ENCODE measurements at regions not wholly inside any gene's neighbourhood (a gene's known extent, or its start where the extent isn't known, plus 50 kb on each side); places are given as distances from the start of the nearest gene placed in this dataset.
"Not testable (repeated sequence)": the region's sequence is repeated elsewhere in the genome, so short reads cannot be mapped to it uniquely, and the experiment has no call there.

- Histone ChIP-seq H3K4me1 (ENCODE audit: insufficient read depth, low read length) (no peaks in the 10 kb centered on the region), H3K27me3 (ENCODE audit: insufficient read depth, low read length) (peaks cover 4% of the 10 kb centered on the region), H3K9me3 (ENCODE audit: low read depth, low read length) (no peaks in the 10 kb centered on the region), H3K4me3 (ENCODE audit: low read length) (no peak overlapping the region)
These were observed 123.9 kb upstream of the CCDC150 start for GRCh38 chr2:196515608-196516007.

DNA sequence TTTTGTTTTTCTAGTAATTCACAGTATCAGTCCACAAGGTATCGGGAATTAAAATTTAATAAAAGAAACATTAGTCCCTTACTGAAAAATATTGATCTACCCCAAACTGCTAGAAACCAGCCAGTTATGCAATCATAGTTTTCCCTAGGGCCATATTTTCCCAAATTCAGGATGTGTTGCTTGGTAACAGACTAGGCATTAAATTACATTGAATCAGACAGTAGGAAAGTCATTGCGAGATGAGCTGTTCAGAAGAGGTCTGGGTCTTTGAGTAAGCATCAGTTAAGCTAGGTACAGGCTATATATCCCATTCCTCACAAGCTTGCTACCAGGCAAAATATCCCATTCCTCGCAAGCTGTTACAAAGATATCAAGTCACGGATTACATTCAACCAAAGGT is 123.0 kb upstream of the CCDC150 start:
- H3K27me3 ChIP-seq (ENCODE audit: insufficient read depth, low read length), result peaks cover 4% of the 10 kb centered on the region
- H3K4me3 ChIP-seq (ENCODE audit: low read length), result no peak overlapping the region
- H3K9me3 ChIP-seq (ENCODE audit: low read depth, low read length), result no peaks in the 10 kb centered on the region
- H3K4me1 ChIP-seq (ENCODE audit: insufficient read depth, low read length), result no peaks in the 10 kb centered on the region

GRCh38 chr2:196520605-196521004 is 118.9 kb upstream of the CCDC150 start:
- Histone ChIP-seq H3K27me3 (ENCODE audit: insufficient read depth, low read length) (peaks cover 4% of the 10 kb centered on the region), H3K4me1 (ENCODE audit: insufficient read depth, low read length) (no peaks in the 10 kb centered on the region), H3K9me3 (ENCODE audit: low read depth, low read length) (no peaks in the 10 kb centered on the region), H3K4me3 (ENCODE audit: low read length) (no peak overlapping the region)

- not testable (repeated sequence) for H3K27me3 ChIP-seq (ENCODE audit: insufficient read depth, low read length); H3K4me1 ChIP-seq (ENCODE audit: insufficient read depth, low read length); H3K4me3 ChIP-seq (ENCODE audit: low read length); H3K9me3 ChIP-seq (ENCODE audit: low read depth, low read length)
These were observed 112.4 kb upstream of the CCDC150 start for GRCh38 chr2:196526981-196527725.

GRCh38 chr2:196528486-196529223 is 110.9 kb upstream of the CCDC150 start:
- no peak overlapping the region for H3K4me3 ChIP-seq (ENCODE audit: low read length)
- H3K9me3 ChIP-seq (ENCODE audit: low read depth, low read length), result no peaks in the 10 kb centered on the region
- no peaks in the 10 kb centered on the region for H3K4me1 ChIP-seq (ENCODE audit: insufficient read depth, low read length)
- no peaks in the 10 kb centered on the region for H3K27me3 ChIP-seq (ENCODE audit: insufficient read depth, low read length)

DNA sequence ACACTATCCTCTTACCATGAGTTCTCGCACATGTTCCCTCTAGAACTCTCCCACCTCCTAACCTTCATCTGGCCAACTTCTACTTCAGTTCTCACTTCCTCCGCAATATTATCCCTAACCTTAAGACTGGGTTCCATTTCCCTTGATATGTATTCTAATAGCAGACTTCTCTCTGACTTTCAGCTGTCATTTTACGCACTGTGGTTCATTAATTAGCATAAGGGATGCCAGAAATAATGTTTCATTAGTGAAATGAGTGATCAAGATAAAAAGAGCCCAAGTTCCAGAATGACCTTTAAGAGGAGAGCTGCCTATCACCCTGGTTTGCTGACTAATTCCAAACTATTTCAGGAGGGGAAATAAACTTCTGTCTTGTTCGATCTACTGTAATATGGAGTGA is 108.6 kb upstream of the CCDC150 start:
- H3K27me3 ChIP-seq (ENCODE audit: insufficient read depth, low read length), result no peaks in the 10 kb centered on the region
- H3K4me1 ChIP-seq (ENCODE audit: insufficient read depth, low read length), result no peaks in the 10 kb centered on the region
- H3K9me3 ChIP-seq (ENCODE audit: low read depth, low read length), result no peaks in the 10 kb centered on the region
- H3K4me3 ChIP-seq (ENCODE audit: low read length), result no peak overlapping the region

- Histone ChIP-seq H3K9me3 (ENCODE audit: low read depth, low read length) (no peaks in the 10 kb centered on the region), H3K4me1 (ENCODE audit: insufficient read depth, low read length) (no peaks in the 10 kb centered on the region), H3K27me3 (ENCODE audit: insufficient read depth, low read length) (no peaks in the 10 kb centered on the region), H3K4me3 (ENCODE audit: low read length) (no peak overlapping the region)
These were observed 105.6 kb upstream of the CCDC150 start for GRCh38 chr2:196533772-196534397.

GRCh38 chr2:196534495-196534894 is 105.0 kb upstream of the CCDC150 start:
- Histone ChIP-seq H3K9me3 (ENCODE audit: low read depth, low read length) (no peaks in the 10 kb centered on the region), H3K4me3 (ENCODE audit: low read length) (no peak overlapping the region), H3K27me3 (ENCODE audit: insufficient read depth, low read length) (no peaks in the 10 kb centered on the region), H3K4me1 (ENCODE audit: insufficient read depth, low read length) (no peaks in the 10 kb centered on the region)

DNA sequence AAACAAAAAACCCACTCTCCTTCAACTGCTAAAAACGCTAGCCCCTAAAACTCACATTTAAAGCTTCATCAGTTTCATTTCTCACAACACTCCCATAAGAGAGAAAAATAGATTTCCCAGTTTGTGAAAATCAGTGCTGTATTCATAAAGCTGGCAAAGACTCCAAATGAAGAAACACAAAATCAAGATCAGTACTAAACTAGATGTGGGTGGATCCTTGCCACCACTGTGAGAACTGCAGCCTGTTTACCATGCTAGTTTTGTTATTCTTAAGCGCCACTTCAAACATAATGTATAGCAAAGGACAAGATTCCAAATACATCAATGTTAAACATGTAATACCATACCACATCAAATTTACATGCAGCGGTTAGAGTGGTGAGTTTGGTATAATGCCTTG is 104.5 kb upstream of the CCDC150 start:
- H3K4me3 ChIP-seq (ENCODE audit: low read length), result no peak overlapping the region
- no peaks in the 10 kb centered on the region for H3K4me1 ChIP-seq (ENCODE audit: insufficient read depth, low read length)
- H3K9me3 ChIP-seq (ENCODE audit: low read depth, low read length), result no peaks in the 10 kb centered on the region
- no peaks in the 10 kb centered on the region for H3K27me3 ChIP-seq (ENCODE audit: insufficient read depth, low read length)

GRCh38 chr2:196535742-196536141 is 103.8 kb upstream of the CCDC150 start:
- H3K9me3 ChIP-seq (ENCODE audit: low read depth, low read length), result no peaks in the 10 kb centered on the region
- H3K4me1 ChIP-seq (ENCODE audit: insufficient read depth, low read length), result no peaks in the 10 kb centered on the region
- no peaks in the 10 kb centered on the region for H3K27me3 ChIP-seq (ENCODE audit: insufficient read depth, low read length)
- no peak overlapping the region for H3K4me3 ChIP-seq (ENCODE audit: low read length)

DNA sequence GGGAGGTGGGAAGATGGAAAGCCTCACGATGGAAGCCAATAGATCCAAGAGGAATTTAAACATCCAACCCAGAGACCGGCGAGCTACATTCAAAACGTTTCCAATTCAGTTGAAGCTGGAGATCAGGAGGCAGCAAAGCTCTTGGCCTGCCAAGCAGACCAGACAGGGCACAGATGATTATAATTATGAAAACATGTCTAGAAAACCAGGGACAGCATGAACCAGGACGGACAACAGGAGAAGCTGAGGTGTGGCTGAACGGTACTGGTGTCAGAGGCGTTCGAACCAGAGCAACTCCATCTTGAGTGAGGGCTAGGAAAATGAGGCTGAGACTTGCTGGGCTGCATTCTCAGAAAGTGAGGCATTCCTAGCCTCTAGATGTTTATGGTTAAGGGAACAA is 102.2 kb upstream of the CCDC150 start:
- no peaks in the 10 kb centered on the region for H3K27me3 ChIP-seq (ENCODE audit: insufficient read depth, low read length)
- no peak overlapping the region for H3K4me3 ChIP-seq (ENCODE audit: low read length)
- no peaks in the 10 kb centered on the region for H3K4me1 ChIP-seq (ENCODE audit: insufficient read depth, low read length)
- no peaks in the 10 kb centered on the region for H3K9me3 ChIP-seq (ENCODE audit: low read depth, low read length)

DNA sequence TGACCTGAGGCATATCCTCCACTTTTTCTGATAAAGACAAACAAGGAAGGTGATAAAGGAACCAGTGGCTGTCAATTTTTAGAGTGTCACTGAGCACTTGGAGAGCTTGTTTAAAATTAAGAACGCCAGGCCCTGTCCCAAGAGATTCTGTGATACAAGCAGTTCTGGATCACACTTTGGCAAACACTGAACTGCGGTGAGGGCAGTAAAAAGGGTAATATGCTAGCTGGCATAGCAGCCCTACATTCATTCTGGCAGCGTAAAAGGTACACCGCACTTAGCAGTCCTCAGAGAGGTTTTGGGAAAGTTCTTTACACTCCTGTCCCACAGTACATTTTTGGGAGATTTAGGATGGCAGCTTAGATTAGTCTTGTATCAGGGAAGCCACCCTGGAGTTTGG is 101.3 kb upstream of the CCDC150 start:
- H3K4me1 ChIP-seq (ENCODE audit: insufficient read depth, low read length), result no peaks in the 10 kb centered on the region
- H3K4me3 ChIP-seq (ENCODE audit: low read length), result no peak overlapping the region
- H3K9me3 ChIP-seq (ENCODE audit: low read depth, low read length), result no peaks in the 10 kb centered on the region
- H3K27me3 ChIP-seq (ENCODE audit: insufficient read depth, low read length), result no peaks in the 10 kb centered on the region

DNA sequence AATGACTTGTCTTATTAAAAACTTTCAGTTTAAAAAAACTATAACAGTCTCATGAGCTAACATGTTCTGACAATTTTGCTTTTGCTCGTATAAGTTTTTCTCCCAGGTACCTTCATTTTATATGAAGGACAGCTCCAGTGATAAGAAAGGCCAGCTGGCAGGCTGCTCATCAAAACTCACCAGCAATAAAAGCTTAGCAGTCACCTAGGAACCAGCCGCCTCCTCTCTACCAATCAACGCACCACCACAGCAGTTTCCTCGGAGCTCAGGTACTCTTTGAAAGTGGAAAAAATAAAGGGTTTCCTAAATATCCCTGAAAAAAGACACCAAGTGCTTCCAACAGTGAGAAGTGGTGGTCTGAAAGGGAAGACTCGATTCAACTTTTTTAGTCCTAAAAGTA is 100.9 kb upstream of the CCDC150 start:
- Histone ChIP-seq H3K27me3 (ENCODE audit: insufficient read depth, low read length) (no peaks in the 10 kb centered on the region), H3K9me3 (ENCODE audit: low read depth, low read length) (no peaks in the 10 kb centered on the region), H3K4me1 (ENCODE audit: insufficient read depth, low read length) (no peaks in the 10 kb centered on the region), H3K4me3 (ENCODE audit: low read length) (no peak overlapping the region)

DNA sequence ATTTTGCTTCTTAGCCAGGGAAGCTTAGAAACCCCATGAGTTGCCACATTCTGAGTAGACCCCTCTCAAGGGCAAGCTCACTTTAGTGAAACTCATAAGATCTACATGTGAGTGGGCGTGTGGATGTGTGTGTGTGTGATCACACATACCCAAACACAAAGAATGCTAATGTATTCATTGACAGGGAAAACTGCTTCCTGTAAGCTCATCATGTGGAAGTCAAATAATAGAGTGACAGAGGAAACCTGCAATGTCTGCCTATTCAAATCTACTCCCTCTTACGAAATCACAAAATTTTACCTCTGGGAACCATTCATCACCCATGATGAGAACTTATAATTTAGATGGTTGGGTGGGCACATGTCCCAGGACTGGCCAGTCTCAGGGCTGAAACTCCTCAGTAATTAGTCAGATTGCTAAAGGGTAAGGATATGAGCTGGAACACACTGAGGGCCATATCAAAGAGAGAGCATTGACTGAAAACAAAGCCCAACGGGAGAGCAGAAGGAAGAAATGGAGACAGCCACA is 94.5 kb upstream of the CCDC150 start:
- no peaks in the 10 kb centered on the region for H3K9me3 ChIP-seq (ENCODE audit: low read depth, low read length)

GRCh38 chr2:196546151-196546919 is 93.2 kb upstream of the CCDC150 start:
- no peaks in the 10 kb centered on the region for H3K9me3 ChIP-seq (ENCODE audit: low read depth, low read length)
- no peaks in the 10 kb centered on the region for H3K4me1 ChIP-seq (ENCODE audit: insufficient read depth, low read length)
- no peaks in the 10 kb centered on the region for H3K27me3 ChIP-seq (ENCODE audit: insufficient read depth, low read length)
- no peak overlapping the region for H3K4me3 ChIP-seq (ENCODE audit: low read length)

More for the DNA sequence above, 94.5 kb upstream of the CCDC150 start:
- Histone ChIP-seq H3K27me3 (ENCODE audit: insufficient read depth, low read length) (no peaks in the 10 kb centered on the region), H3K4me1 (ENCODE audit: insufficient read depth, low read length) (no peaks in the 10 kb centered on the region), H3K4me3 (ENCODE audit: low read length) (no peak overlapping the region)

All from mononuclear cell (primary cell).